ENCODE measurements at regions not wholly inside any gene's neighbourhood (a gene's known extent, or its start where the extent isn't known, plus 50 kb on each side); places are given as distances from the start of the nearest gene placed in this dataset.

- POLR2A ChIA-PET, result no interaction called here
- H3K27ac Mint-ChIP-seq (ENCODE audit: low read depth, unreplicated experiment), result no peak overlapping the region
- no peaks in the 10 kb centered on the region for H3K36me3 Mint-ChIP-seq (ENCODE audit: insufficient read depth, unreplicated experiment)
- BruUV-seq (replicated peaks), result no TSS peak
- TF ChIP-seq CTCF (IDR thresholded peaks at IDR 0.05; ENCODE audit: unreplicated experiment), result no peak
- CTCF ChIA-PET, result interaction anchor here (2.0 kb wide), 1 partner anchor 10 kb away, joined by 6 read pairs; no protein-coding TSS in a partner anchor
- no peaks in the 10 kb centered on the region for H3K4me1 Mint-ChIP-seq (ENCODE audit: insufficient read depth, unreplicated experiment)
- DNase-seq (ENCODE audit: unreplicated experiment), result no peak
- H3K9me3 Mint-ChIP-seq (ENCODE audit: unreplicated experiment), result peaks cover 13% of the 10 kb centered on the region
- no peaks in the 10 kb centered on the region for H3K27me3 Mint-ChIP-seq (ENCODE audit: insufficient read depth, unreplicated experiment)
- no peak overlapping the region for H3K4me3 Mint-ChIP-seq (ENCODE audit: unreplicated experiment)
- intact Hi-C loops (cut with micrococcal nuclease), result no loop called here
These were observed 114.3 kb downstream of the LYZL1 start for GRCh38 chr10:29403208-29403607.

- no TSS peak for BruUV-seq (replicated peaks)
- CTCF ChIA-PET, result interaction anchor here (1.8 kb wide), 1 partner anchor 21 kb away, joined by 9 read pairs; no protein-coding TSS in a partner anchor
- intact Hi-C loops (cut with micrococcal nuclease), result no loop called here
These were observed 118.5 kb downstream of the LYZL1 start for GRCh38 chr10:29407280-29407858.

More at GRCh38 chr10:29407280-29407858, 118.5 kb downstream of the LYZL1 start:
- no peak for TF ChIP-seq CTCF (IDR thresholded peaks at IDR 0.05; ENCODE audit: unreplicated experiment)
- POLR2A ChIA-PET, result interaction anchor here (0.6 kb wide), 2 partner anchors 566 to 723 kb away, joined by 3 to 4 read pairs; no protein-coding TSS in a partner anchor
- H3K4me3 Mint-ChIP-seq (ENCODE audit: unreplicated experiment), result no peak overlapping the region
- H3K27me3 Mint-ChIP-seq (ENCODE audit: insufficient read depth, unreplicated experiment), result no peaks in the 10 kb centered on the region
- peaks cover 2% of the 10 kb centered on the region for H3K4me1 Mint-ChIP-seq (ENCODE audit: insufficient read depth, unreplicated experiment)
- no peak for DNase-seq (ENCODE audit: unreplicated experiment)
- H3K9me3 Mint-ChIP-seq (ENCODE audit: unreplicated experiment), result peaks cover 7% of the 10 kb centered on the region
- no peak overlapping the region for H3K27ac Mint-ChIP-seq (ENCODE audit: low read depth, unreplicated experiment)
- H3K36me3 Mint-ChIP-seq (ENCODE audit: insufficient read depth, unreplicated experiment), result no peaks in the 10 kb centered on the region

Measured in MCF 10A (cell line).